ENCODE measurements at regions not wholly inside any gene's neighbourhood (a gene's known extent, or its start where the extent isn't known, plus 50 kb on each side); places are given as distances from the start of the nearest gene placed in this dataset.

DNA sequence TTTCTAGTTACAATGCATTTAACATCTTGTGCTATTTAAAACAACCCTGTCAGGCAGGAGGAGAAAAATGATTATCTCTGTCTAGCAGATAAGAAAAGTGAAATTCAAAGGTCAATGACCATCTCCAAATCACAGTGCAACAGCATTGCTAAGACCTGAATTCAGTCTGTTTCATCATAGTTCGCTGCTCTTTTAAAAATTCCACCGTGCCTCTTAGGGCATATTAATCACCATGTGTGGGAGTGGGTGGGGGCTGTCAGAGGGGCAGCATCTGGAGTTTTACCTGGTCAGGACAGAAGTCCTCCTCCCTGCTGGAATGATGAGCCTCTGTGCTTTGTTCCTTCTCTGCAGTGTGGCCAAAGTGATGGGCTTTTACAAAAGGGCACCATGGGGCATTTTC is 418.7 kb upstream of the RGPD4 start:
- Histone ChIP-seq H3K4me3 (no peak overlapping the region), H3K36me3 (ENCODE audit: insufficient read depth, low read length) (no peaks in the 10 kb centered on the region), H3K9ac (ENCODE audit: insufficient read length) (no peak overlapping the region), H3K9me3 (ENCODE audit: low read depth, low read length) (no peaks in the 10 kb centered on the region), H3K27ac (no peak overlapping the region)
- no peak for TF ChIP-seq FOXP2 (optimal IDR thresholded peaks at IDR 0.05; ENCODE audit: control extremely low read depth, extremely low read length, insufficient read depth)
- no peak for TF ChIP-seq POLR2AphosphoS5 (IDR thresholded peaks at IDR 0.05; ENCODE audit: borderline replicate concordance, low read depth, low read length)
- TF ChIP-seq EZH2 (IDR thresholded peaks at IDR 0.05) = no peak
- DNase-seq (ENCODE audit: low read depth, low spot score) = no peak

DNA sequence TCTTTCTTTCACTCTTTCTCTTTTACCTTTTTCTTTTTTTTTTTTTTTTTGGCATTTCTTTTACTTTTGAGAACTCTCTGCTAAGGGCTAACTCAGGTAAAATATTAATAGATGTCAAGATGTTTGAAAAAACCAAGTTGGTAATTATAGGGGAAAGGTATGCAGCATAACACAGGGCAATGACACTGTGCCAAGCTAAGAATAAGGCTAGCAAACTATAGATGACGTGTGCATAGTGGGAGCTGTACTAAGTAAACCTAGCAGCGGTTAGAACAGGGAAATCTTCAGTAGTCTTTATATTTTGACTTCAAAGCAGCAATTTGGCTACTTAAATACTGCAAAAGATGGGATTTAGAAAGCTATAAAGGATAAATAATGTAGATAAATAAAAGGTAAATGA is 415.4 kb upstream of the RGPD4 start:
- no peaks in the 10 kb centered on the region for H3K36me3 ChIP-seq (ENCODE audit: insufficient read depth, low read length)
- no peak overlapping the region for H3K9ac ChIP-seq (ENCODE audit: insufficient read length)
- H3K27ac ChIP-seq = no peak overlapping the region
- H3K4me3 ChIP-seq = no peak overlapping the region
- H3K9me3 ChIP-seq (ENCODE audit: low read depth, low read length) = no peaks in the 10 kb centered on the region
- DNase-seq (ENCODE audit: low read depth, low spot score) = no peak
- TF ChIP-seq EZH2 (IDR thresholded peaks at IDR 0.05) (no peak), POLR2AphosphoS5 (IDR thresholded peaks at IDR 0.05; ENCODE audit: borderline replicate concordance, low read depth, low read length) (no peak), FOXP2 (optimal IDR thresholded peaks at IDR 0.05; ENCODE audit: control extremely low read depth, extremely low read length, insufficient read depth) (no peak)

DNA sequence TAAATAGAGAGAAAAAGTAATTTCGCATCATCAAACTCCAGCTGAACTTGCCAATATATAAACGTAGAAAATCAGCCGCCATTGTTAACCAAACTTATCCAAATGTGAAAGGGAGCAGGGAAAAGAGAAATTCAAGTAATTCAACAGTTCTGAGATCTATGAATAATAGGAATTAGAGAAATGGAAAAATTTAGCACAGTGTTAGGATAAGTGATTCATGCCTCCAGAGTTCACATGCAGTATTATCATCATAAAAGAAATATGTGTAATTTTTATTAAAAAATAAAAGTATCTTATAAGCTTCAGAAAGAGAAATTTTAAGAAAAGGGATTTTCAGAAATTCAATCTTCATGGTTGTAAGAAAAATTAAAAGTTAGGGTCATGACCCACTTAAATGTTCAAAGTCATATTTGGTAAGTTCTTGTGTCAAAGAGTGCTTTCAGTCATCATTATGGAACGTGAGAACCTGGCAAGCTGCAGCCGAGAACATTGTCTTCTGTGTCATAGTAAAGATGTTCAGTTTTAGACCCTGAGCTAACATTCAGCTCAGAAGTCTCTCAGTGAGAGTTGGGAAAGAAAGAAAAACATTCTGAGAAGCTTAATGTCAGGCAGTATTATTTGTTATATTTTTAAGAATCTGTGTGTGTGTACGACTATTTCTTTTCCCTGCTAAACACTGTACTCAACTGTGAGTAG is 414.3 kb upstream of the RGPD4 start:
- no peaks in the 10 kb centered on the region for H3K36me3 ChIP-seq (ENCODE audit: insufficient read depth, low read length)
- H3K9ac ChIP-seq (ENCODE audit: insufficient read length) = no peak overlapping the region
- TF ChIP-seq EZH2 (IDR thresholded peaks at IDR 0.05) = no peak
- TF ChIP-seq FOXP2 (optimal IDR thresholded peaks at IDR 0.05; ENCODE audit: control extremely low read depth, extremely low read length, insufficient read depth) = no peak
- no peak overlapping the region for H3K4me3 ChIP-seq
- no peak for DNase-seq (ENCODE audit: low read depth, low spot score)
- H3K27ac ChIP-seq = no peak overlapping the region
- no peaks in the 10 kb centered on the region for H3K9me3 ChIP-seq (ENCODE audit: low read depth, low read length)

DNA sequence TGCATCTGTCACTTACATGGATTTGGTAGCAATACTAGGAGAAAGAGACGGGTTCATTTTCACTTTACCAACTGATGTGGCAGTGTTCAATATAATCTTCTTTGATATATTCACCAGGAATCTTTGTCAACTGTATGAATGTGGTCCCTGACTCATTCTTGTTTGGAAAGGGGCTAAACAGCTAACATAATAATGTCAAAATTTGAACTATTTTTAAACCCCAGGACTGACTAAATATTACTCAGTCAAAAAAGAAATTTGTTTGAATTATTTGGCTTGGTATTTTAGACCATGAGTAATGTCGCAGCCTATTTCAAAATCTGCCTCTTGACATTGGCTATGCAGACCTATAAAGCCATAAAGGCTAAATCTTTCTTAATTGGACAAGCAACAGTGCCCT is 413.7 kb upstream of the RGPD4 start:
- H3K36me3 ChIP-seq (ENCODE audit: insufficient read depth, low read length) = no peaks in the 10 kb centered on the region
- H3K9ac ChIP-seq (ENCODE audit: insufficient read length) = no peak overlapping the region
- no peaks in the 10 kb centered on the region for H3K9me3 ChIP-seq (ENCODE audit: low read depth, low read length)
- no peak for DNase-seq (ENCODE audit: low read depth, low spot score)
- TF ChIP-seq POLR2AphosphoS5 (IDR thresholded peaks at IDR 0.05; ENCODE audit: borderline replicate concordance, low read depth, low read length) (no peak), FOXP2 (optimal IDR thresholded peaks at IDR 0.05; ENCODE audit: control extremely low read depth, extremely low read length, insufficient read depth) (no peak)
- no peak overlapping the region for H3K4me3 ChIP-seq
- no peak overlapping the region for H3K27ac ChIP-seq

DNA sequence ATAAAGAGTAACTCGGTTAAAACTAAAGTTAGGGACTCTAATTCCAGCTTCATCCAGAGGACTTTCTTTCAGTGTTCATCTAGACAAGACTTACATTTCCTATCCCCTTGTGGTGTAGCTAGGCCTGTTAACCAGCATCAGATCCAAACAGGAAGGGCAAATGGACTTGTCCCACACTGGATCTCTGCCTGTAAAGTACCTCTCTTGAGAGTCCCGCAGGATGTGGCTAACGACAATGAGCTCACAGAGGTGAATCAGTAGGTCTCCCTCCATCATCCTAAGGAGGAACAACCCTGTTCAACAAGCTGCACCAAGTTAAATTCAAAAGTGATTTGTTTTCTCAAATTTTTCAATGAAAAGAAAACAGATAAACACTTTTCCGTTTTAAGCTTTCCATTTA is 412.3 kb upstream of the RGPD4 start:
- Histone ChIP-seq H3K27ac (no peak overlapping the region), H3K9me3 (ENCODE audit: low read depth, low read length) (no peaks in the 10 kb centered on the region), H3K36me3 (ENCODE audit: insufficient read depth, low read length) (no peaks in the 10 kb centered on the region), H3K9ac (ENCODE audit: insufficient read length) (no peak overlapping the region), H3K4me3 (no peak overlapping the region)
- TF ChIP-seq EZH2 (IDR thresholded peaks at IDR 0.05) = no peak
- TF ChIP-seq FOXP2 (optimal IDR thresholded peaks at IDR 0.05; ENCODE audit: control extremely low read depth, extremely low read length, insufficient read depth) = no peak
- no peak for TF ChIP-seq POLR2AphosphoS5 (IDR thresholded peaks at IDR 0.05; ENCODE audit: borderline replicate concordance, low read depth, low read length)
- no peak for DNase-seq (ENCODE audit: low read depth, low spot score)

DNA sequence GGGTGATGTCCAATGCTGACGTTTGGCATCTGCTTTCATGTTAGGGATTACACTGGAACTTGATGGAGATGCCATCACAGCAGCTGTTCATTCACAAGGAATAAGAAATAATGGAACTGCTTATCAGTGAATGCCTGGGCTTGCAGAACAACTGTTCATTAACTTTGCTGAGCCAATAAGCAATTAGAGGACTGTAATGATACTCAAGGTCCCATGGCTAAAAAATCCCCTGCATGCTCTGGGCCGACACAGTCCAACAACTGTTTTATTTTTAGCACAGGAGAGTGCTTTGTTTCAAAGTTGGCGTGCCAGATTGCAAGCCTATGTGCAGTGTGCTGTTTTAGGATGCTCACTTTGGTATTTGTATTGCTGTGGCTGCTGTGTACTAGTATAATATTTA is 408.0 kb upstream of the RGPD4 start:
- H3K27ac ChIP-seq = no peak overlapping the region
- H3K9ac ChIP-seq (ENCODE audit: insufficient read length) = no peak overlapping the region
- no peaks in the 10 kb centered on the region for H3K36me3 ChIP-seq (ENCODE audit: insufficient read depth, low read length)
- H3K9me3 ChIP-seq (ENCODE audit: low read depth, low read length) = no peaks in the 10 kb centered on the region
- H3K4me3 ChIP-seq = no peak overlapping the region
- TF ChIP-seq POLR2AphosphoS5 (IDR thresholded peaks at IDR 0.05; ENCODE audit: borderline replicate concordance, low read depth, low read length) (no peak), EZH2 (IDR thresholded peaks at IDR 0.05) (no peak), FOXP2 (optimal IDR thresholded peaks at IDR 0.05; ENCODE audit: control extremely low read depth, extremely low read length, insufficient read depth) (no peak)
- no peak for DNase-seq (ENCODE audit: low read depth, low spot score)

DNA sequence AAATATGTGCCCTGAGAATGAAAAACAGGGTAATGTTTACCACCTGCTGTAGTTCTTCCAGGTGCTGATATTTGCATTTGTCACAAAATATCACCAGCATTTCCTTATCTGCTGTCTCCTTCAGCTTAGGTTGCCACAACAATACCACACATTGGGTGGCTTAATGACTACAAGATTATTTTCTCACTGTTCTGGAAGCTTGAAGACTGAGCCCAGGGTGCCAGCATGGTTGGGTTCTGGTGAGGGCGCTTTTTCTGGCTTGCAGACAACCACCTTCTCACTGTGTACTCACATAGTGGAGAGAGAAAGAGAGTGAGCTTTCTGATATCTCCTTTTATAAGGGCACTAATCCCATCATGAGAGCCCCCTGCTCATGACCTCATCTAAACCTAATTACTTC is 407.5 kb upstream of the RGPD4 start:
- DNase-seq (ENCODE audit: low read depth, low spot score) = no peak
- H3K36me3 ChIP-seq (ENCODE audit: insufficient read depth, low read length) = no peaks in the 10 kb centered on the region
- H3K27ac ChIP-seq = no peak overlapping the region
- no peak overlapping the region for H3K9ac ChIP-seq (ENCODE audit: insufficient read length)
- no peak overlapping the region for H3K4me3 ChIP-seq
- TF ChIP-seq FOXP2 (optimal IDR thresholded peaks at IDR 0.05; ENCODE audit: control extremely low read depth, extremely low read length, insufficient read depth) (no peak), POLR2AphosphoS5 (IDR thresholded peaks at IDR 0.05; ENCODE audit: borderline replicate concordance, low read depth, low read length) (no peak), EZH2 (IDR thresholded peaks at IDR 0.05) (no peak)
- H3K9me3 ChIP-seq (ENCODE audit: low read depth, low read length) = no peaks in the 10 kb centered on the region

DNA sequence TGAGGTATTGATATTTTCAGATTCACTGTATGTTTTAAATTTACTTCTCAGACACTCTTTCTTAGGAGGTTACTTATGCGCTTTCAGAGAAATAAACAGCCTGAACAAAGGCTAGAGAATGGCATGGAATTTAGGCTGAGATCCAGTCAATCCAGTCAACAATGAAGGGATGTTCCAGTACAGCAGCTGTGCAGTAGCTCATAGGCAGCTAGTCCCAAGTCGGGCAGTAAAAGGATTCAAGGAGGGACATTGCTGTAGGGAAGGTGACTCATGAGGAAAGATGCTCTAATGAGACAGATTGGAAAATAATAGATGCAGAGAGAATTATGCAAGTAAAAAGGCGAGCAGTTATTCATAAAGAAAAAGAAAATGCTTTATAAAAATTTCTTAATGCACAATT is 397.9 kb upstream of the RGPD4 start:
- H3K9ac ChIP-seq (ENCODE audit: insufficient read length) = no peak overlapping the region
- no peak for DNase-seq (ENCODE audit: low read depth, low spot score)
- no peaks in the 10 kb centered on the region for H3K36me3 ChIP-seq (ENCODE audit: insufficient read depth, low read length)
- TF ChIP-seq POLR2AphosphoS5 (IDR thresholded peaks at IDR 0.05; ENCODE audit: borderline replicate concordance, low read depth, low read length) (no peak), EZH2 (IDR thresholded peaks at IDR 0.05) (no peak), FOXP2 (optimal IDR thresholded peaks at IDR 0.05; ENCODE audit: control extremely low read depth, extremely low read length, insufficient read depth) (no peak)
- no peak overlapping the region for H3K4me3 ChIP-seq
- H3K27ac ChIP-seq = no peak overlapping the region
- no peaks in the 10 kb centered on the region for H3K9me3 ChIP-seq (ENCODE audit: low read depth, low read length)

DNA sequence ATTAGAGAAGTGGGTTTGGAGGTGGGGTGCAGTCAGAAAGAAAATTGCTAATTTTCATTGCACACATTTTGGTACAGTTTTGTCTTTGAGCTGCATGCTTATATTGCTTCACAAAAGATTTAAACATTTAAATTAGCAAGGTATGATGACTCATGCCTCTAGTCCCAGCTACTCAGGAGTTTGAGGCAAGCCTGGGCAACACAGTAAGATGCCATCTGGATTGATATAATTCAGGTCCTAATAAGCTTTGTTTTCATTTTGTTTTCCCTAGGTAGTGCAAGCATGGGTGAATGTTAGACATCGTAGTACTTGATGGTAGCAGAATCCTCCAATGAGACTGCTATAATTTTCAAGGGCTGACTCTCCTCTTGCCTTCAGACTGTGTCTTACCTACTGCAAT is 396.7 kb upstream of the RGPD4 start:
- H3K4me3 ChIP-seq = no peak overlapping the region
- no peak for TF ChIP-seq FOXP2 (optimal IDR thresholded peaks at IDR 0.05; ENCODE audit: control extremely low read depth, extremely low read length, insufficient read depth)
- no peak for TF ChIP-seq EZH2 (IDR thresholded peaks at IDR 0.05)
- TF ChIP-seq POLR2AphosphoS5 (IDR thresholded peaks at IDR 0.05; ENCODE audit: borderline replicate concordance, low read depth, low read length) = no peak
- H3K27ac ChIP-seq = no peak overlapping the region
- no peaks in the 10 kb centered on the region for H3K36me3 ChIP-seq (ENCODE audit: insufficient read depth, low read length)
- no peaks in the 10 kb centered on the region for H3K9me3 ChIP-seq (ENCODE audit: low read depth, low read length)
- no peak overlapping the region for H3K9ac ChIP-seq (ENCODE audit: insufficient read length)
- no peak for DNase-seq (ENCODE audit: low read depth, low spot score)
